GM23248 (cell line): ENCODE measurements at regions not wholly inside any gene's neighbourhood (a gene's known extent, or its start where the extent isn't known, plus 50 kb on each side); places are given as distances from the start of the nearest gene placed in this dataset.

ENCODE experiments used
- DNase-seq: peaks from one replicate; pipeline ENCODE4 v3.0.0-alpha.2; 2015
- H2AFZ ChIP-seq: fragments of 200-600 bp; sonication (generic); 2 replicates; pipeline ENCODE4 v1.6.1; 2016; ENCODE audit warnings: antibody characterized with exemption
- H3F3A ChIP-seq: fragments of 200-600 bp; sonication (generic); 2 replicates; pipeline ENCODE4 v1.6.1; 2016; ENCODE audit warnings: mild to moderate bottlenecking, antibody characterized with exemption, mixed run types; ENCODE audit not compliant: insufficient read depth
- H3K27ac ChIP-seq: fragments of 200-600 bp; sonication (generic); 2 replicates; pipeline ENCODE4 v1.5.1; 2016; ENCODE audit warnings: mild to moderate bottlenecking
- H3K27me3 ChIP-seq: fragments of 200-600 bp; sonication (generic); replicated peaks from 2 replicates; pipeline ENCODE4 v1.6.1; 2016; ENCODE audit warnings: mild to moderate bottlenecking; ENCODE audit not compliant: insufficient read depth
- H3K36me3 ChIP-seq: fragments of 200-600 bp; sonication (generic); 2 replicates; pipeline ENCODE4 v1.6.1; 2016; ENCODE audit warnings: low read depth, mild to moderate bottlenecking
- H3K4me1 ChIP-seq: fragments of 200-600 bp; sonication (generic); 2 replicates; pipeline ENCODE4 v1.6.1; 2016; ENCODE audit warnings: mild to moderate bottlenecking; ENCODE audit not compliant: insufficient read depth
- H3K4me2 ChIP-seq: fragments of 200-600 bp; sonication (generic); one replicate; pipeline ENCODE4 v1.6.1; 2016; ENCODE audit warnings: mild to moderate bottlenecking; ENCODE audit not compliant: unreplicated experiment
- H3K4me3 ChIP-seq: fragments of 200-600 bp; sonication (generic); 2 replicates; pipeline ENCODE4 v1.5.1; 2016; ENCODE audit warnings: mild to moderate bottlenecking
- H3K79me2 ChIP-seq: fragments of 200-600 bp; sonication (generic); 2 replicates; pipeline ENCODE4 v1.6.1; 2016; ENCODE audit warnings: mild to moderate bottlenecking; ENCODE audit not compliant: insufficient read depth
- H3K9ac ChIP-seq: fragments of 200-600 bp; sonication (generic); 2 replicates; pipeline ENCODE4 v1.6.1; 2016; ENCODE audit warnings: mild to moderate bottlenecking
- H3K9me2 ChIP-seq: fragments of 200-600 bp; sonication (generic); 2 replicates; pipeline ENCODE4 v1.6.1; 2016; ENCODE audit warnings: mixed run types, mild to moderate bottlenecking, moderate library complexity; ENCODE audit not compliant: insufficient read depth
- H3K9me3 ChIP-seq: fragments of 200-600 bp; sonication (generic); one replicate; pipeline ENCODE4 v1.6.1; 2017; ENCODE audit warnings: low read depth
- H4K20me1 ChIP-seq: fragments of 200-600 bp; sonication (generic); 2 replicates; pipeline ENCODE4 v1.6.0; 2016; ENCODE audit not compliant: insufficient read depth
- EZH2 ChIP-seq: fragments of 200-600 bp; sonication (generic); IDR thresholded peaks from 2 replicates; pipeline ENCODE4 v1.6.1; 2018; ENCODE audit warnings: antibody characterized with exemption, mild to moderate bottlenecking; ENCODE audit not compliant: insufficient read depth, poor library complexity, severe bottlenecking
- EZH2phosphoT487 ChIP-seq: fragments of 200-600 bp; sonication (generic); IDR thresholded peaks from 2 replicates; pipeline ENCODE4 v1.6.1; 2018; ENCODE audit warnings: antibody characterized with exemption, moderate library complexity, mild to moderate bottlenecking, low read depth; ENCODE audit not compliant: insufficient read depth
- WGBS, 2 experiments: methylation state at CpG; one replicate each; pipeline ENCODE4 v1.1.6; 2015 to 2017; ENCODE audit warnings: low lambda C conversion rate in 2 of 2, low coverage in 1 of 2; ENCODE audit errors: missing lambda C conversion rate in 2 of 2; 5-methylcytosine and 5-hydroxymethylcytosine counted together
- in situ Hi-C: fragments of 300-500 bp; cut with MboI; formaldehyde crosslinking; loops from 2 replicates; pipeline ENCODE4 v1.15.0; 2020

DNA sequence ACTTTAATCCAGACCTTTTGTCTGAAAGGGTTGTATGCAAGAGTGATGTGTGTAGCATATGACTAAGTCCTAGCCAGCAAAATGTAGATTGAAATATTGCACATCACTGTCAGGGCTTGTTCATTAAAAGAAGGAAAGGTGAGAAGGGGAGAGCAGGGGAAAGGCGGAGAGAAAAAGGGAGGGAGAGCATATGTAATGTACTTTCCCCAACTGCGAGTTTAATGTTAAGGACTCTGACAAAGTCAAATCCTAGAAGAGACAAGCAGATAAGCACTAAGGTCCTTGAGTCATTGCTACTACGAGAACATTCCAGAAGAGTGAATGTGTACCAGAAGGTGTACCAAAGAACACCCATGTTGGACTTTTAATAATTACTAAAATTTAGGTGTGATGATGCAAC, 1336.7 kb downstream of the NSUN3 start:
- Histone ChIP-seq H4K20me1 (no peaks in the 10 kb centered on the region), H2AFZ (no peak overlapping the region), H3K27ac (no peak overlapping the region), H3K4me2 (no peak overlapping the region), H3K9me2 (no peaks in the 10 kb centered on the region), H3K4me1 (no peaks in the 10 kb centered on the region), H3K79me2 (no peaks in the 10 kb centered on the region), H3F3A (no peaks in the 10 kb centered on the region), H3K9ac (no peak overlapping the region), H3K9me3 (no peaks in the 10 kb centered on the region), H3K27me3 (no peaks in the 10 kb centered on the region), H3K36me3 (no peaks in the 10 kb centered on the region), H3K4me3 (no peak overlapping the region)
- TF ChIP-seq EZH2phosphoT487 (no peak), EZH2 (no peak)
- in situ Hi-C loops: no loop called here
- WGBS, 2 experiments: 34 to 39% methylated on average over 3 of the region's 3 CpGs
- no peak for DNase-seq

DNA sequence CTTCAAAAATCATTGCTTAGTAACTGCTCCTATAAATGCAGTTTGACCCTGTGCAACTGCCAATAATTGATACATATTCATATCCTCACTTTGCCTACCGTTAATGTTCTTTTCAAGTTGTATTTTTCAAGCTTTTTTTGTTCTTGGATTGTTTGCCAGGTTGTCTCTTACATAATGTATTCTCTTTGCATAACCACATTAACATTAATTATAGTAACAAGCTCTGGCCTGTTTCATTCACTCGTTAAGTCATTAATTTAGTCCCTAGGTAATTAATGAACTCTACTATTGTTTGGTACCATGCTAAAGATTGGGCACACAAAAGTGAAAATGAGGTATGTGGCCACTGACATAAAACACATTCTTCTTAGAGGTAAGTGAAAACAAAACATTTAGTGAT, 1338.8 kb downstream of the NSUN3 start:
- Histone ChIP-seq H3K27me3 (no peaks in the 10 kb centered on the region), H3K4me1 (no peaks in the 10 kb centered on the region), H3K4me3 (no peak overlapping the region), H3K27ac (no peak overlapping the region), H3K36me3 (no peaks in the 10 kb centered on the region), H3K9me3 (no peaks in the 10 kb centered on the region), H3K9ac (no peak overlapping the region), H3K79me2 (no peaks in the 10 kb centered on the region), H4K20me1 (no peaks in the 10 kb centered on the region), H3K9me2 (no peaks in the 10 kb centered on the region), H2AFZ (no peak overlapping the region), H3K4me2 (no peak overlapping the region), H3F3A (no peaks in the 10 kb centered on the region)
- TF ChIP-seq EZH2 (no peak), EZH2phosphoT487 (no peak)
- in situ Hi-C loops: no loop called here
- WGBS, 2 experiments: 6 to 11% methylated on average over 2 of the region's 2 CpGs
- DNase-seq: no peak

DNA sequence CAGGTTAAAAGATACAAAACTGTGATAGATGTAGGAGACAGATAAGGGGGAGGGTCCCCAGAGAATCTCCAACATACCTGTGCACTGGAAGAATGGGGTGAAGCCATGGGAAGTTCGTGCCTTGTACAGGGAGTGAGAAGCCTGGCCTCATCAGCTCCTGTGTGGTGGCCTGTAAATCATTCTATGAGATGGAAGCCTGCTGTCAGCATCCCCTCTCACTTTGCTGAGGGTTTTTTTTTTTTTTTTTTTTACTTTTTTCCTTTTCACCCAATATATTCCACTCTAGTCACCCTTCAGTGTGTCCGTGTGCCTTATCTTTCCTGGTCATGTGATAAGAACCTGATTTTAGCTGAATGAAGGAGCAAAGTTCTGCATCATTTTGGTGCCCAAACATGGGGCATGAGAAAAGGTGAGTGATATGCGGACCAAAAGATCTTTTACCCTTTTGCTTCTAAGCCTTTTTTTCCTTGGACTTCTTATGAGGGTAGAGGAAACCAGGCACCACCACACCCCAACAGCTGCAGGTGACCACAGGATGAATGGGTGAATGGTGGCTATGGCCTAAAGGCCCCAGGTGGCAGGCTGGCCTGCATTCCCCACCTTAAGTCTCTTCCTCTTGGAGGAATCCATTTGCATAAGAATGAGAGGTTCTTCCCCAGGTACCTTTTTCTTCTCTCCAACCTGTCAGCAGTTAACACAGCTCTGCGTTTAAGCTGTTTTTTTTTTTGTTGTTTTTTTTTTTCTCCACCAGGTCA, 1345.0 kb downstream of the NSUN3 start:
- Histone ChIP-seq H3K4me3 (no peak overlapping the region), H3K9me2 (no peaks in the 10 kb centered on the region), H3K9ac (no peak overlapping the region), H2AFZ (no peak overlapping the region), H3F3A (no peaks in the 10 kb centered on the region), H3K27ac (no peak overlapping the region), H3K9me3 (no peaks in the 10 kb centered on the region), H3K27me3 (no peaks in the 10 kb centered on the region), H3K4me2 (no peak overlapping the region), H3K4me1 (no peaks in the 10 kb centered on the region), H3K79me2 (no peaks in the 10 kb centered on the region), H3K36me3 (no peaks in the 10 kb centered on the region), H4K20me1 (no peaks in the 10 kb centered on the region)
- 14 to 28% methylated on average over 4 of the region's 4 CpGs for WGBS, 2 experiments
- no peak for DNase-seq
- TF ChIP-seq EZH2 (no peak), EZH2phosphoT487 (no peak)
- in situ Hi-C loops: no loop called here

DNA sequence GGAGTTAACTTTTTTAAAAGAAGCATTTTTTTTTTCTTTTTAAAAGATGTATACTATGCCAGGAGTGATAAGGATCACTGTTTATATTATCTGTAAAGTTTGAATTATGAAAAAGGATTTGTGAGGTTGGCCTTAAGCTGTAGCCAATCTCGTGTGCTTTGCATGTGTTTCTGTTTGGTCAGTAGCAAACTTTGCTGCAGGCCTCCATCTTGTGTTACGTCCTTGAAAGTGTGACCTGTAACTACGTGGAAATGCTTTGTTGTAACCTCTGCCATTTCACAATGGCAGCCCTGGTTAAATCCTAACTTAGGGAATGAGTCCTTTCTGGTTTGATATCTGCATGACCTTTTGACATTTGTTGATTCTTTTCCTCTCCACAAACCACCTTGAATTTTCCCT, 1345.6 kb downstream of the NSUN3 start:
- no peaks in the 10 kb centered on the region for H3K9me2 ChIP-seq
- no peaks in the 10 kb centered on the region for H3K36me3 ChIP-seq
- no peak overlapping the region for H3K9ac ChIP-seq
- H4K20me1 ChIP-seq: no peaks in the 10 kb centered on the region
- H3K4me3 ChIP-seq: no peak overlapping the region
- 15 to 21% methylated on average over 3 of the region's 3 CpGs for whole genome bisulfite sequencing, 2 experiments
- no peaks in the 10 kb centered on the region for H3K9me3 ChIP-seq
- no peak for DNase-seq
- no peaks in the 10 kb centered on the region for H3K79me2 ChIP-seq
- no peak overlapping the region for H3K4me2 ChIP-seq
- H3K27me3 ChIP-seq: no peaks in the 10 kb centered on the region
- in situ Hi-C loops: no loop called here
- no peaks in the 10 kb centered on the region for H3F3A ChIP-seq
- no peaks in the 10 kb centered on the region for H3K4me1 ChIP-seq
- no peak overlapping the region for H3K27ac ChIP-seq
- H2AFZ ChIP-seq: no peak overlapping the region
- TF ChIP-seq EZH2phosphoT487 (no peak), EZH2 (no peak)
